DOHH2 (cell line): ENCODE measurements at regions not wholly inside any gene's neighbourhood (a gene's known extent, or its start where the extent isn't known, plus 50 kb on each side); places are given as distances from the start of the nearest gene placed in this dataset.

Experiments
- H3F3A ChIP-seq: fragments of 200-600 bp; sonication (generic), shearing (Covaris generic); 2 replicates; pipeline ENCODE4 v1.6.0; 2016; ENCODE audit warnings: antibody characterized with exemption, mild to moderate bottlenecking; ENCODE audit not compliant: control insufficient read depth, insufficient read depth
- H3K27ac ChIP-seq: fragments of 200-600 bp; sonication (generic); 2 replicates; pipeline ENCODE4 v1.5.1; 2014; ENCODE audit warnings: low read depth, mild to moderate bottlenecking, low read length, moderate library complexity
- H3K27me3 ChIP-seq: fragments of 200-600 bp; sonication (generic); 2 replicates; pipeline ENCODE4 v1.6.1; 2014; ENCODE audit warnings: mild to moderate bottlenecking, low read length, mixed read lengths; ENCODE audit not compliant: control insufficient read depth
- H3K36me3 ChIP-seq: fragments of 200-600 bp; sonication (generic); 2 replicates; pipeline ENCODE4 v1.6.1; 2014; ENCODE audit warnings: mild to moderate bottlenecking, low read length, moderate library complexity, mixed read lengths; ENCODE audit not compliant: control insufficient read depth
- H3K4me1 ChIP-seq: fragments of 200-600 bp; sonication (generic); 2 replicates; pipeline ENCODE4 v1.6.1; 2014; ENCODE audit warnings: mild to moderate bottlenecking, low read length, mixed read lengths; ENCODE audit not compliant: control insufficient read depth
- H3K4me2 ChIP-seq: fragments of 200-600 bp; sonication (generic); 2 replicates; pipeline ENCODE4 v1.6.0; 2014; ENCODE audit warnings: mild to moderate bottlenecking, low read length, moderate library complexity
- H3K4me3 ChIP-seq: fragments of 200-600 bp; sonication (generic); 2 replicates; pipeline ENCODE4 v1.5.1; 2014; ENCODE audit warnings: mild to moderate bottlenecking, low read length, mixed read lengths
- H3K79me2 ChIP-seq: fragments of 200-600 bp; sonication (generic); 2 replicates; pipeline ENCODE4 v1.6.1; 2014; ENCODE audit warnings: mild to moderate bottlenecking, low read length, mixed read lengths; ENCODE audit not compliant: control insufficient read depth
- H3K9me2 ChIP-seq: fragments of 200-600 bp; sonication (generic); replicated peaks from 2 replicates; pipeline ENCODE4 v1.6.1; 2014; ENCODE audit warnings: mild to moderate bottlenecking, low read length, mixed read lengths; ENCODE audit not compliant: control insufficient read depth
- H3K9me3 ChIP-seq: fragments of 200-600 bp; sonication (generic); 2 replicates; pipeline ENCODE4 v1.6.1; 2014; ENCODE audit warnings: antibody characterized with exemption, low read length, mixed read lengths; ENCODE audit not compliant: control insufficient read depth, insufficient read depth
- H4K20me1 ChIP-seq: fragments of 200-600 bp; sonication (generic); 2 replicates; pipeline ENCODE4 v1.6.0; 2014; ENCODE audit warnings: low read depth, mild to moderate bottlenecking, antibody characterized with exemption, low read length, moderate library complexity; ENCODE audit not compliant: control insufficient read depth, insufficient read depth
- CTCF ChIP-seq: fragments of 200-600 bp; sonication (generic); IDR thresholded peaks from one replicate; pipeline ENCODE4 v1.5.1; 2014; ENCODE audit warnings: antibody characterized with exemption, mild to moderate bottlenecking, low read depth, low read length; ENCODE audit not compliant: poor library complexity, severe bottlenecking
- EZH2phosphoT487 ChIP-seq: fragments of 200-600 bp; sonication (generic); IDR thresholded peaks from 2 replicates; pipeline ENCODE4 v1.6.1; 2017; ENCODE audit warnings: borderline replicate concordance, mild to moderate bottlenecking, antibody characterized with exemption, low read length, moderate library complexity, mixed read lengths

- Histone ChIP-seq H4K20me1 (no peaks in the 10 kb centered on the region), H3K27ac (no peak overlapping the region), H3K4me1 (no peaks in the 10 kb centered on the region), H3K4me3 (no peak overlapping the region), H3K9me3 (no peaks in the 10 kb centered on the region), H3K36me3 (no peaks in the 10 kb centered on the region), H3K9me2 (no peaks in the 10 kb centered on the region), H3K79me2 (no peaks in the 10 kb centered on the region), H3K27me3 (no peaks in the 10 kb centered on the region), H3F3A (no peaks in the 10 kb centered on the region), H3K4me2 (no peak overlapping the region)
- no peak for TF ChIP-seq CTCF
- TF ChIP-seq EZH2phosphoT487: no peak
Observed at GRCh38 chr15:93321881-93322282, 232.9 kb upstream of the RGMA start.

GRCh38 chr15:93319121-93319814, 230.3 kb upstream of the RGMA start:
- no peaks in the 10 kb centered on the region for H3K9me3 ChIP-seq
- no peaks in the 10 kb centered on the region for H3K9me2 ChIP-seq
- H3K27ac ChIP-seq: no peak overlapping the region
- H3K4me2 ChIP-seq: no peak overlapping the region
- H4K20me1 ChIP-seq: no peaks in the 10 kb centered on the region
- H3K4me1 ChIP-seq: no peaks in the 10 kb centered on the region
- H3K27me3 ChIP-seq: no peaks in the 10 kb centered on the region
- H3F3A ChIP-seq: no peaks in the 10 kb centered on the region
- no peak overlapping the region for H3K4me3 ChIP-seq
- H3K79me2 ChIP-seq: no peaks in the 10 kb centered on the region
- TF ChIP-seq EZH2phosphoT487 (no peak), CTCF (no peak)
- no peaks in the 10 kb centered on the region for H3K36me3 ChIP-seq

GRCh38 chr15:93317772-93318171, 228.8 kb upstream of the RGMA start:
- H3K9me3 ChIP-seq: no peaks in the 10 kb centered on the region

More at GRCh38 chr15:93317772-93318171, 228.8 kb upstream of the RGMA start:
- TF ChIP-seq EZH2phosphoT487 (no peak), CTCF (no peak)
- Histone ChIP-seq H3K4me1 (no peaks in the 10 kb centered on the region), H3K27me3 (no peaks in the 10 kb centered on the region), H4K20me1 (no peaks in the 10 kb centered on the region), H3K27ac (no peak overlapping the region), H3K9me2 (no peaks in the 10 kb centered on the region), H3K4me2 (no peak overlapping the region), H3F3A (no peaks in the 10 kb centered on the region), H3K79me2 (no peaks in the 10 kb centered on the region), H3K4me3 (no peak overlapping the region), H3K36me3 (no peaks in the 10 kb centered on the region)
